Osteocyte (in vitro differentiated cells): ENCODE measurements at regions not wholly inside any gene's neighbourhood (a gene's known extent, or its start where the extent isn't known, plus 50 kb on each side); places are given as distances from the start of the nearest gene placed in this dataset.
"Not testable (repeated sequence)": the region's sequence is repeated elsewhere in the genome, so short reads cannot be mapped to it uniquely, and the experiment has no call there.

Source experiments
- DNase-seq: peaks from one replicate; pipeline ENCODE4 v3.0.0; 2021; ENCODE audit warnings: mixed read lengths; ENCODE audit not compliant: unreplicated experiment; ENCODE audit errors: extremely low spot score
- H3K27ac Mint-ChIP-seq: one replicate; pipeline ENCODE4 v1.8.0; 2021; ENCODE audit warnings: mild to moderate bottlenecking, mixed read lengths; ENCODE audit not compliant: unreplicated experiment
- H3K27me3 Mint-ChIP-seq: one replicate; pipeline ENCODE4 v1.8.0; 2021; ENCODE audit warnings: mixed read lengths; ENCODE audit not compliant: unreplicated experiment
- H3K36me3 Mint-ChIP-seq: one replicate; pipeline ENCODE4 v1.8.0; 2021; ENCODE audit warnings: mixed read lengths; ENCODE audit not compliant: unreplicated experiment
- H3K4me1 Mint-ChIP-seq: one replicate; pipeline ENCODE4 v1.8.0; 2021; ENCODE audit warnings: mixed read lengths; ENCODE audit not compliant: unreplicated experiment
- H3K4me3 Mint-ChIP-seq: one replicate; pipeline ENCODE4 v1.8.0; 2021; ENCODE audit warnings: mild to moderate bottlenecking, moderate library complexity, mixed read lengths; ENCODE audit not compliant: unreplicated experiment
- H3K9me3 Mint-ChIP-seq: one replicate; pipeline ENCODE4 v1.8.0; 2021; ENCODE audit warnings: mixed read lengths; ENCODE audit not compliant: unreplicated experiment

DNA sequence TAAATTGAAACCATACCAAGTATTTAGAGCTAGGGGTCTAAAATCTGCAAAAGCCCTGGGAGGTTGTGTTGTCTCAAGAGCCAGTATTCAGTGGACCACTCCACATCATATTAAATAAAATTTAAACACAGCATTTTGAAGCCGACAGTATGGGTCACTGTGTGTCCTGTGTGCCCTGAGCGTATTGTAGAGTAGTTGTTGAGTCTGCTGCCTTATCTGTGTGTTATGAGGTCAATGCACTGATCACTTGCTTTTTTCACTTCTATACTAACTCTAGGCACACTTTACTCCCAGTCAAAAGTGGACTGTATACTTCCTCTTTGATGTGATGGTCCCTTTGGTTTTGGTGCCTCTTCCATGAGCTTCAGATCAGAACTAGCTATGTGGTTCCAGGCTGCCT, 81.9 kb downstream of the PPIAL4C start:
- not testable (repeated sequence) for H3K27me3 Mint-ChIP-seq, H3K4me1 Mint-ChIP-seq, DNase-seq, H3K27ac Mint-ChIP-seq, H3K4me3 Mint-ChIP-seq, H3K36me3 Mint-ChIP-seq, H3K9me3 Mint-ChIP-seq

DNA sequence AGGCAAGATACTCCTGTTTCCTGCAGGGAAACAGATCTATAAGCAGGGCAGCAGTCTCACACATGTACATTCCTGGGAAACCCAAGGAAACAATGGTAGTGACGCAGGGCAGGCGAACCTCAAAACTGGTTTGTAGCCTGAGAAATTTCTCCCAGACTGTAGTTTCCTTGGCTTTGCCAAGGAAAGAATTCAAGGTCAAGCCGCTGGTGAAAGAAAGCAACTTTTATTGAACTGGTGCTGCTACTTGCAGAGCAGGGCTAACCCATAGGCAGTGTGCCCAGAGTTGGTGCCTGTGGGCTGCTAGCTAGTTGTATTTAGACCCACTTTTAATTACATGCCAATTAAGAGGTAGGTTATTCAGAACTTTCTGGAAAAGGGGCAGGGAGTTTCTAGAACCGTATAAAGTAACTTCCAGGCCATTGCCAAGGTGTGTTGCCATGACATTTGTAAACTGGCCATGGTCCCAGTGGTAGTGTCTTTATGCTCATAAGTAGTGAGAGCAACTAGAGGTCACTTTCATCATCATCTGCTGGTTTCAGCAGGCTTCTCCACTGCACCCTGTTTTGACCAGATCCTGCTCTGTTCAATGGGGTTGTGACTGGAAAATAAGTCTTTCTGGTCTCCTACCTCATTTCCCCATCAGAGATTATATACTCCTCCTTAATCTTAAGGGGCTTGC, 89.7 kb downstream of the PPIAL4C start:
- not testable (repeated sequence) for H3K36me3 Mint-ChIP-seq, H3K9me3 Mint-ChIP-seq, DNase-seq, H3K4me1 Mint-ChIP-seq, H3K27me3 Mint-ChIP-seq, H3K27ac Mint-ChIP-seq, H3K4me3 Mint-ChIP-seq

GRCh38 chr1:149674921-149675320, 91.3 kb downstream of the PPIAL4C start:
- not testable (repeated sequence) for H3K4me3 Mint-ChIP-seq, H3K27me3 Mint-ChIP-seq, H3K4me1 Mint-ChIP-seq, DNase-seq, H3K27ac Mint-ChIP-seq, H3K9me3 Mint-ChIP-seq, H3K36me3 Mint-ChIP-seq

GRCh38 chr1:149677359-149677758, 93.7 kb downstream of the PPIAL4C start:
- not testable (repeated sequence) for H3K27me3 Mint-ChIP-seq, H3K36me3 Mint-ChIP-seq, DNase-seq, H3K4me3 Mint-ChIP-seq, H3K9me3 Mint-ChIP-seq, H3K27ac Mint-ChIP-seq, H3K4me1 Mint-ChIP-seq

DNA sequence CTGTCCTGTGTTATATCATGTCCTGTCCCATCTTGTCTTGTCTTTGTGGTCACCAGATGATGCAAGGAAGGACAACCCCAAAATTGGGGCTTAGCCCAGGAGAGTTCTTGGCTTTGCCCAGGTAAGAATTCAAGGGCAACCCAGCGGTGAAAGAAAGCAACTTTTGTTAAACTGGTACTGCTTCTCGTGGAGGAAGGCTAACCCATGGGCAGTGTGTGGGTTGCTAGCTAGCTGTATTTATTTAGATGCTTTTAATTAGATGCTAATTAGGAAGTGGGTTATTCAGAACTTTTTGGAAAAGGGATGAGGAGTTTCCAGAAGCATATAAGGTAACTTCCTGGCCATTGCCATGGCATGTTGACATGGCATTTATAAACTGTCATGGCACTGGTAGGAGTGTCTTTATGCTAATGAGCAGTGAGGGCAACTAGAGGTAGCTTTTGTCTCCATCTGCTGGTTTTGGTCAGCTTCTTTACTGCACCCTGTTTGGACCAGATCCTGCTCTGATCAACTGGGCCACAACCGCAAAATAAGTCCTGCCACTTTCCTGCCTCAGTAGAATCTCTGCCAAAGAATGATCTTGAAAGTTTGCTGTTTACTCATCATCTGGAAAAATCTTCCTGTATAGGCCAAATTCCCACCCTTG, 95.8 kb upstream of the FCGR1A start:
- not testable (repeated sequence) for DNase-seq, H3K27me3 Mint-ChIP-seq, H3K27ac Mint-ChIP-seq, H3K4me3 Mint-ChIP-seq, H3K36me3 Mint-ChIP-seq, H3K9me3 Mint-ChIP-seq, H3K4me1 Mint-ChIP-seq

DNA sequence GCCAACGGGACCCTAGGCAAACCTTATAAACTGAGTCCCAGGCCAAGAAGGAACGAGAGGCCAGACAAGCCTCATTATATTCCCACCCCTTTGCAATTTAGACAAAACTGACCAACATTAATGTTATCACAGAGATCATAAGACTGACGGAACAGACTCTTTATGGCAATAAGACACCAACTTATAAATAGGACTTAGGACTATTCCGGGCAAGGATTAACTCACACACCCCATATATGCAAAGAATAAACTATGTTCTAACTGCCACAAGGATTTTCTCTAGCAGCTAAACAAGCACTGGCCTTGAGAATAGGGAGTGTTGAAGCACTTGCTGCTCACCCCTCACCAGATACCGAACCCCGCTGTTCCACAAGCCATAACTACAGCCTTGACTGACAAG, 91.1 kb upstream of the FCGR1A start:
- not testable (repeated sequence) for H3K27me3 Mint-ChIP-seq, H3K9me3 Mint-ChIP-seq, H3K4me1 Mint-ChIP-seq, H3K36me3 Mint-ChIP-seq, DNase-seq, H3K27ac Mint-ChIP-seq, H3K4me3 Mint-ChIP-seq

- DNase-seq, H3K27ac Mint-ChIP-seq, H3K27me3 Mint-ChIP-seq, H3K4me1 Mint-ChIP-seq, H3K4me3 Mint-ChIP-seq, H3K9me3 Mint-ChIP-seq, H3K36me3 Mint-ChIP-seq: not testable (repeated sequence)
Observed at GRCh38 chr1:149692804-149693539, 89.5 kb upstream of the FCGR1A start.

- not testable (repeated sequence) for H3K36me3 Mint-ChIP-seq, H3K27me3 Mint-ChIP-seq, H3K27ac Mint-ChIP-seq, H3K4me1 Mint-ChIP-seq, DNase-seq, H3K9me3 Mint-ChIP-seq, H3K4me3 Mint-ChIP-seq
Observed at GRCh38 chr1:149695066-149695465, 87.4 kb upstream of the FCGR1A start.

DNA sequence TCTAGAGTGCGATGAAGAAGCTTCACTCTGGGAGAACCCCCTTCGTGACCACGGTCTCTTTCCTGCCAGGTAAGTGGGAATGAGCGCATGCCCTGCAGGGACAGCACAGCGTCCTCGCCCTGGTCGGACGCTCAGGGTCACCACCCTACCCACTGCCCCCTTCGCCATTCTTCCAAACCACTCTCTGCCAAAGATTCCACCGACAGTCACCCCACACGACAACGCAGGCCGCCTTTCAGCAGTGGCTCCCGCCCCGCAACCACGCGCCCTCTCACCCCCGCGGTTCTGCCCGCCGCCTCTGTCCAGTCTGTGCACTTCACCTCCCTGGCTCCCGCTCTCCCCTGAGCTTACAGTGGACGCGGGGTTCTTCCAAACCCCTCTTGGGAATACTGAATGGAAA, 82.3 kb upstream of the FCGR1A start:
- not testable (repeated sequence) for H3K27me3 Mint-ChIP-seq, H3K27ac Mint-ChIP-seq, H3K4me1 Mint-ChIP-seq, H3K36me3 Mint-ChIP-seq, H3K4me3 Mint-ChIP-seq, DNase-seq, H3K9me3 Mint-ChIP-seq

DNA sequence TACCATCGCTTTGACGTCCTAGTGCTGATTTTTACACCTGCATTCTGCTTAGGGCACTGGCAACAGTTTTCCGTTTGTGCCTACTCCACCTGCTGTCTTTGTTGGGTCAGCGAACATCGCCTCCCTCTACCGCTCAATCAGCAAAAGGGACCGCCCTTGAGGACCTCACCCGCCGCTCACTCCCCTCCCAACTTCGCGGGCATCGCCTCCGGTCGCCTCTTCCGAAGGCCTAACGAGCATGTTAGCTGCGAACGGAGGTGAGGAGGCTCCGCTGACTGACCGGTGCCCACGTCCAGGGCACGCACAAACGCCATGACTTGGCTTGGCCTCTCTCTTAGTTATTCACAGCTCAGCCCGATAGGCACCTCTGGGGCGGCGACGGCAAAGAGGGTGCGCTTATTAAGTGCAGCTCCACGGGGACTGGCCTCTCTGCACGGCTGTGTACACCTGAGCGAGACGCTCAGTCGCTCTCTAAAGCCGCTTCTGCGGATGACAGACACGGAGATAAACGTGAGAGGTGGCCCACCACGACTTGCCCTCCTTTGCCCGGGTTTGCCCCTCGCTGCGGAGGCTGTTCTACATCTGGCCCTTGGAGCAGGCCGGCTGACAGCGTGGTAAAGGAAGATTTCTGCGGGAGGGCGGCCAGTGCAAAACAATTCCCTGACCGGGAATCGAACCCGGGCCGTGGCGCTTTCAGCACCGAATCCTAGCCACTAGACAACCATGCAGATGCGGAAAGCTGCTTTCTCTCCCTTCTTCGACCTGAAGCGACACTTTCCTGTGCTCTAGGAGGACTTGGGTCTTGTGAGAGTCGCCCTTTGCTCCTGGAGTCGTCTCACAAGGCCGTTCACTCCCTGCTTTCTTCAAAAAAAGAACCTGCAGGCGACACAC, 81.6 kb upstream of the FCGR1A start:
- H3K4me3 Mint-ChIP-seq, DNase-seq, H3K27me3 Mint-ChIP-seq, H3K4me1 Mint-ChIP-seq, H3K27ac Mint-ChIP-seq, H3K9me3 Mint-ChIP-seq, H3K36me3 Mint-ChIP-seq: not testable (repeated sequence)

GRCh38 chr1:149708192-149708853, 74.2 kb upstream of the FCGR1A start:
- Mint-ChIP-seq H3K4me3 (peak overlapping the region; percentile 56), H3K27ac (peak overlapping the region; percentile 47)
- not testable (repeated sequence) for H3K9me3 Mint-ChIP-seq

More at GRCh38 chr1:149708192-149708853, 74.2 kb upstream of the FCGR1A start:
- not testable (repeated sequence) for H3K27me3 Mint-ChIP-seq, H3K4me1 Mint-ChIP-seq, H3K36me3 Mint-ChIP-seq
- peak; percentile 86 for DNase-seq
